HFFc6 (cell line): ENCODE measurements at regions not wholly inside any gene's neighbourhood (a gene's known extent, or its start where the extent isn't known, plus 50 kb on each side); places are given as distances from the start of the nearest gene placed in this dataset.
A peak's percentile ranks its signal among the peaks of the same experiment; 100 is the strongest.

Source experiments
- DNase-seq: peaks from one replicate; pipeline ENCODE4 v3.0.0-alpha.2; 2018
- H3K27ac Mint-ChIP-seq: 2 replicates; pipeline ENCODE4 v1.8.0; 2020; ENCODE audit warnings: mild to moderate bottlenecking, mixed read lengths
- H3K27me3 Mint-ChIP-seq: 2 replicates; pipeline ENCODE4 v1.8.0; 2021; ENCODE audit warnings: mild to moderate bottlenecking, moderate library complexity, mixed read lengths; ENCODE audit not compliant: insufficient read depth
- H3K36me3 Mint-ChIP-seq: 2 replicates; pipeline ENCODE4 v1.8.0; 2021; ENCODE audit warnings: low read depth, mixed read lengths
- H3K4me1 Mint-ChIP-seq: 2 replicates; pipeline ENCODE4 v1.8.0; 2020; ENCODE audit warnings: low read depth, mixed read lengths
- H3K4me3 Mint-ChIP-seq: 2 replicates; pipeline ENCODE4 v1.8.0; 2020; ENCODE audit warnings: mild to moderate bottlenecking, moderate library complexity, mixed read lengths
- H3K9me3 Mint-ChIP-seq: 2 replicates; pipeline ENCODE4 v1.8.0; 2020; ENCODE audit warnings: mild to moderate bottlenecking, mixed read lengths
- CTCF ChIP-seq: fragments of 200-600 bp; sonication (generic); IDR thresholded peaks from 2 replicates; pipeline ENCODE4 v1.5.0; 2021; ENCODE audit warnings: antibody characterized with exemption, mild to moderate bottlenecking

GRCh38 chr4:173761938-173762337, 231.9 kb upstream of the HAND2 start:
- no peak for DNase-seq
- Mint-ChIP-seq H3K36me3 (no peaks in the 10 kb centered on the region), H3K4me3 (no peak overlapping the region), H3K27ac (no peak overlapping the region), H3K27me3 (no peaks in the 10 kb centered on the region; the same call in 1 of the 2 replicates), H3K9me3 (peaks cover 10% of the 10 kb centered on the region), H3K4me1 (no peaks in the 10 kb centered on the region)
- no peak for TF ChIP-seq CTCF

- H3K36me3 Mint-ChIP-seq: no peaks in the 10 kb centered on the region
- H3K27ac Mint-ChIP-seq: no peak overlapping the region
- no peak for DNase-seq
- TF ChIP-seq CTCF: no peak
- no peaks in the 10 kb centered on the region; the same call in 1 of the 2 replicates for H3K27me3 Mint-ChIP-seq
- no peaks in the 10 kb centered on the region for H3K4me1 Mint-ChIP-seq
- H3K4me3 Mint-ChIP-seq: no peak overlapping the region
- peaks cover 10% of the 10 kb centered on the region for H3K9me3 Mint-ChIP-seq
Observed at GRCh38 chr4:173761236-173761635, 231.2 kb upstream of the HAND2 start.

- no peak for DNase-seq
- Mint-ChIP-seq H3K27ac (no peak overlapping the region), H3K27me3 (no peaks in the 10 kb centered on the region; the same call in 1 of the 2 replicates), H3K9me3 (peaks cover 10% of the 10 kb centered on the region), H3K4me1 (no peaks in the 10 kb centered on the region), H3K4me3 (no peak overlapping the region), H3K36me3 (no peaks in the 10 kb centered on the region)
- TF ChIP-seq CTCF: no peak
Observed at GRCh38 chr4:173758132-173758531, 228.1 kb upstream of the HAND2 start.

GRCh38 chr4:173753408-173753807, 223.4 kb upstream of the HAND2 start:
- Mint-ChIP-seq H3K27me3 (no peaks in the 10 kb centered on the region; the same call in 1 of the 2 replicates), H3K4me3 (no peak overlapping the region), H3K4me1 (no peaks in the 10 kb centered on the region), H3K27ac (no peak overlapping the region), H3K9me3 (no peaks in the 10 kb centered on the region), H3K36me3 (no peaks in the 10 kb centered on the region)
- no peak for DNase-seq
- TF ChIP-seq CTCF: no peak

- Mint-ChIP-seq H3K36me3 (no peaks in the 10 kb centered on the region), H3K4me3 (no peak overlapping the region), H3K27ac (no peak overlapping the region), H3K9me3 (no peaks in the 10 kb centered on the region), H3K27me3 (no peaks in the 10 kb centered on the region; the same call in 1 of the 2 replicates), H3K4me1 (no peaks in the 10 kb centered on the region)
- peak; percentile 56; the same call in 1 of the 2 replicates for TF ChIP-seq CTCF
- DNase-seq: no peak
Observed at GRCh38 chr4:173752610-173753230, 222.7 kb upstream of the HAND2 start.

DNA sequence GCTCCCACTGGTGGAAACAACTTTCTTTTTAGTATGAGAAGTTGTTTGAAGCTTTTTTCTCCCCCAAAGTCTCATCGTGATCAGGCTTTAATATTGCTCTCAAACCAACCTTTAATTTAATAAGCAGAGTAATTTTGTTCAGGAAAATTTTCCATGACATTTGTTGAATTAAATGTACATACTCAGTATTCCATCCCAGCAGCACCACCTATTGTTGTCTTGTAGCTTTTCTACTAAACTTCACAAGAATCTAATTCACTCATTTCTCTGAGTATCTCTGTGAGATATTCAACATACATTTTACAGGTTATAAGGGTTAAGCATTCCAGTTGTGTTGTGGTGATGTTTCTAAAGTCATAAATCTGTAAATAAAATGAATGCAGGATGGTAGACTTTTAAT, 218.3 kb upstream of the HAND2 start:
- no peak overlapping the region for H3K4me3 Mint-ChIP-seq
- H3K36me3 Mint-ChIP-seq: no peaks in the 10 kb centered on the region
- no peaks in the 10 kb centered on the region; the same call in none of the 2 replicates for H3K27me3 Mint-ChIP-seq
- H3K4me1 Mint-ChIP-seq: no peaks in the 10 kb centered on the region
- H3K9me3 Mint-ChIP-seq: no peaks in the 10 kb centered on the region
- no peak for DNase-seq
- TF ChIP-seq CTCF: 0 out of 2 replicates have a peak, but pooled peaks have one; percentile 22
- H3K27ac Mint-ChIP-seq: no peak overlapping the region
